ENCODE measurements at regions not wholly inside any gene's neighbourhood (a gene's known extent, or its start where the extent isn't known, plus 50 kb on each side); places are given as distances from the start of the nearest gene placed in this dataset.

DNA sequence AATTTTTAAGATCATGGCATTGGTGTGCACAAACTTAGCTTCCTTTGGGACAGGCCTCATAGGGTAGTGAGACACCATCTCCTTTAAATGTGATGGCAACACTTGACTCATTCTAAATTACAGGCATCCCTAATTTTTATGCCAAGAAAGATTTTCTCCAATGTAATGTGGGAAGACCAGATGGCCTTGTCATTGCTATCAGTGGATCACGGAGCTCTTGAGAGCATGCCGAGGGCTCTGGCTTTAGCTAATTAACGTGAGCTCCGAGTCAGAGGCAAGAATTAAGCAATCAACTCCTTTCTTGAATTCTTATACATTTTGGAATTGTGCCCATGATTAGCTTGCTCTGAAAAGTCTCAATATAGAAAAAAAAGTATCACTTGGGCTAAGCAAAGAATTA lies 215.8 kb downstream of the LRRC70 start:
- TF ChIP-seq, protein P1, sequence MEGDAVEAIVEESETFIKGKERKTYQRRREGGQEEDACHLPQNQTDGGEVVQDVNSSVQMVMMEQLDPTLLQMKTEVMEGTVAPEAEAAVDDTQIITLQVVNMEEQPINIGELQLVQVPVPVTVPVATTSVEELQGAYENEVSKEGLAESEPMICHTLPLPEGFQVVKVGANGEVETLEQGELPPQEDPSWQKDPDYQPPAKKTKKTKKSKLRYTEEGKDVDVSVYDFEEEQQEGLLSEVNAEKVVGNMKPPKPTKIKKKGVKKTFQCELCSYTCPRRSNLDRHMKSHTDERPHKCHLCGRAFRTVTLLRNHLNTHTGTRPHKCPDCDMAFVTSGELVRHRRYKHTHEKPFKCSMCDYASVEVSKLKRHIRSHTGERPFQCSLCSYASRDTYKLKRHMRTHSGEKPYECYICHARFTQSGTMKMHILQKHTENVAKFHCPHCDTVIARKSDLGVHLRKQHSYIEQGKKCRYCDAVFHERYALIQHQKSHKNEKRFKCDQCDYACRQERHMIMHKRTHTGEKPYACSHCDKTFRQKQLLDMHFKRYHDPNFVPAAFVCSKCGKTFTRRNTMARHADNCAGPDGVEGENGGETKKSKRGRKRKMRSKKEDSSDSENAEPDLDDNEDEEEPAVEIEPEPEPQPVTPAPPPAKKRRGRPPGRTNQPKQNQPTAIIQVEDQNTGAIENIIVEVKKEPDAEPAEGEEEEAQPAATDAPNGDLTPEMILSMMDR (IDR thresholded peaks at IDR 0.05; ENCODE audit: low read depth, low read length) = no peak
- TF ChIP-seq EZH2phosphoT487 (IDR thresholded peaks at IDR 0.05; ENCODE audit: low read depth) = no peak
